ENCODE measurements at regions not wholly inside any gene's neighbourhood (a gene's known extent, or its start where the extent isn't known, plus 50 kb on each side); places are given as distances from the start of the nearest gene placed in this dataset.

GRCh38 chr6:16973545-16974386, 128.1 kb upstream of the STMND1 start:
- Histone ChIP-seq H3K27ac (no peak overlapping the region), H3K27me3 (no peaks in the 10 kb centered on the region)

GRCh38 chr6:16973051-16973450, 128.8 kb upstream of the STMND1 start:
- Histone ChIP-seq H3K9me3 (no peaks in the 10 kb centered on the region), H3K27me3 (no peaks in the 10 kb centered on the region), H3K4me1 (no peaks in the 10 kb centered on the region), H3K27ac (no peak overlapping the region), H3K36me3 (no peaks in the 10 kb centered on the region), H3K4me3 (no peak overlapping the region)
- TF ChIP-seq POLR2A (IDR thresholded peaks at IDR 0.05): no peak
- no peak for TF ChIP-seq EP300 (IDR thresholded peaks at IDR 0.05)
- TF ChIP-seq CTCF (IDR thresholded peaks at IDR 0.05): no peak
- TF ChIP-seq POLR2AphosphoS5 (IDR thresholded peaks at IDR 0.05): no peak
- 68 to 86% methylated on average over 5 of the region's 5 CpGs for WGBS, 2 donors (ENCODE audit: low coverage in 1 of 2)
- ATAC-seq: no peak

More at GRCh38 chr6:16973545-16974386, 128.1 kb upstream of the STMND1 start:
- TF ChIP-seq CTCF (IDR thresholded peaks at IDR 0.05) (no peak), EP300 (IDR thresholded peaks at IDR 0.05) (no peak), POLR2A (IDR thresholded peaks at IDR 0.05) (no peak), POLR2AphosphoS5 (IDR thresholded peaks at IDR 0.05) (no peak)
- Histone ChIP-seq H3K36me3 (no peaks in the 10 kb centered on the region), H3K4me1 (no peaks in the 10 kb centered on the region), H3K9me3 (no peaks in the 10 kb centered on the region), H3K4me3 (no peak overlapping the region)
- 70 to 78% methylated on average over 7 to 11 of the region's 12 CpGs for WGBS, 2 donors (ENCODE audit: low coverage in 1 of 2)
- ATAC-seq: no peak

GRCh38 chr6:16972535-16972934, 129.3 kb upstream of the STMND1 start:
- no peaks in the 10 kb centered on the region for H3K36me3 ChIP-seq
- WGBS, 2 donors (ENCODE audit: low coverage in 1 of 2): 97 to 100% methylated on average over 2 of the region's 2 CpGs
- H3K9me3 ChIP-seq: no peaks in the 10 kb centered on the region
- no peak for TF ChIP-seq EP300 (IDR thresholded peaks at IDR 0.05)
- TF ChIP-seq POLR2A (IDR thresholded peaks at IDR 0.05): no peak
- TF ChIP-seq CTCF (IDR thresholded peaks at IDR 0.05): no peak
- no peak for TF ChIP-seq POLR2AphosphoS5 (IDR thresholded peaks at IDR 0.05)
- no peaks in the 10 kb centered on the region for H3K27me3 ChIP-seq
- no peak overlapping the region for H3K27ac ChIP-seq
- no peak for ATAC-seq
- no peak overlapping the region for H3K4me3 ChIP-seq
- no peaks in the 10 kb centered on the region for H3K4me1 ChIP-seq

GRCh38 chr6:16969699-16970655, 131.9 kb upstream of the STMND1 start:
- Histone ChIP-seq H3K27ac (no peak overlapping the region), H3K4me3 (no peak overlapping the region), H3K36me3 (no peaks in the 10 kb centered on the region), H3K4me1 (peaks cover 0 to 2% (median 0%) of the 10 kb centered on the region in 3 donors), H3K9me3 (no peaks in the 10 kb centered on the region), H3K27me3 (no peaks in the 10 kb centered on the region)
- TF ChIP-seq POLR2A (IDR thresholded peaks at IDR 0.05): no peak
- no peak for TF ChIP-seq EP300 (IDR thresholded peaks at IDR 0.05)
- ATAC-seq: no peak
- WGBS, 2 donors (ENCODE audit: low coverage in 1 of 2): 27 to 33% methylated on average over 3 to 4 of the region's 4 CpGs

- no peak overlapping the region for H3K27ac ChIP-seq
- H3K4me3 ChIP-seq: no peak overlapping the region
- H3K9me3 ChIP-seq: no peaks in the 10 kb centered on the region
- TF ChIP-seq CTCF (IDR thresholded peaks at IDR 0.05) (no peak), POLR2A (IDR thresholded peaks at IDR 0.05) (no peak), POLR2AphosphoS5 (IDR thresholded peaks at IDR 0.05) (no peak), EP300 (IDR thresholded peaks at IDR 0.05) (no peak)
- WGBS, 2 donors (ENCODE audit: low coverage in 1 of 2): 96 to 100% methylated on average over 3 to 5 of the region's 5 CpGs
- no peaks in the 10 kb centered on the region for H3K36me3 ChIP-seq
- no peaks in the 10 kb centered on the region for H3K27me3 ChIP-seq
- no peak for ATAC-seq
- H3K4me1 ChIP-seq: peaks cover 0 to 10% (median 0%) of the 10 kb centered on the region in 3 donors
Measured at GRCh38 chr6:16968101-16968500, 133.7 kb upstream of the STMND1 start.
